ENCODE measurements at regions not wholly inside any gene's neighbourhood (a gene's known extent, or its start where the extent isn't known, plus 50 kb on each side); places are given as distances from the start of the nearest gene placed in this dataset.
"Not testable (repeated sequence)": the region's sequence is repeated elsewhere in the genome, so short reads cannot be mapped to it uniquely, and the experiment has no call there.

DNA sequence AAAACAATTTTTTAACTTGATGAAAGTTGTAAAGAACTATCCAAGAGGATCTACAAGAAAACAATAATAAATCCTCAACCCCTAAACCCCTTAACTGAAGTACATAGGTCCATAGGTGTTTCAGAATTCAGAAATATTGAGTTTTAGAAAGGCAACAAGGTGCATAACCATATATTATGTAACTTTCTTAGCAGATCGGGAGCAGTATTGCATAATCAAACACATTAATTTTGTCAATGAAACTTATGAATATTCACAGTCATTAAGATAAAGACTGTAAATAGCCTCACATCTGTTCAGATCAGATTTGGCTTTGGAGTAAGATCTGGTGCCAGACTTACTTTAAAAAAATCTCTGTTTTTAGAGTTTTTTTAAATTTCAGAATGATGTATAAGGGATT is 647.1 kb upstream of the FLRT2 start:
- FAIRE-seq: no peak

DNA sequence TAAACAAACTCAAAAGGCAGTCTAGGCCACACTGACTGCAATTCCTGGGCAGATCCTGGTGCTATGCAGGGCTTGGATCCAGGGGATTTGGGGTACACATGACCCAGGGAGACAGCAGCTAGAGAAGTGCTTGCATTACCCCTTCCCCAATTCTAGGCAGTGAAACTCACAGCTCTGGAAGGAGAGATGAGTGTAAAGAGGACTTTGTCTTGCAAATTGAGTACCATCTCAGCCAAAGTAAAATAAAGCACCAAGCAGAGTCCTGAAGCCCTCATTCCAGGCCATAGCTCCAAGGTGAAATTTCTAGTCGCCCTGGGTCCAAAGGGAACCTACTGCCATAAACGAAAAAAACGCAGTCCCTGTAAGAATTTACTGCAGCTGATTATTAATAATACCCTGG is 644.9 kb upstream of the FLRT2 start:
- FAIRE-seq: no peak

DNA sequence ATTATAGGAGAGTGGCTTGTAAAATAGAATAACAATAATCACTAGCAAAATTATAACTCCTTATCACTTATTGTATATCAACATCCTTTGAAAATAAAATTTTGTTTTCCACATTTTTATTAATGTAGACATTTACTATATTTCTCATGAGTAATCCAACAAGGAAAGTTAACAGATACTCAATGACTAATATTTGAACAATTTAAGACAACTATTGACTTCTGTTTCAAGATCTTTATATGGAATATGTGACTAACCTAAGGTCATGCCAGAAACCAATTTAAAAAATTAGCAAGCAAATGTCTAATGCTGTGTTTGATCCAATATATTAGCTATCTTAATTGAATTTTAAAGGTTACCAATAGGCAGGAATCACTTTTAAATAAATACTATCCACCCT is 638.5 kb upstream of the FLRT2 start:
- no peak for FAIRE-seq

DNA sequence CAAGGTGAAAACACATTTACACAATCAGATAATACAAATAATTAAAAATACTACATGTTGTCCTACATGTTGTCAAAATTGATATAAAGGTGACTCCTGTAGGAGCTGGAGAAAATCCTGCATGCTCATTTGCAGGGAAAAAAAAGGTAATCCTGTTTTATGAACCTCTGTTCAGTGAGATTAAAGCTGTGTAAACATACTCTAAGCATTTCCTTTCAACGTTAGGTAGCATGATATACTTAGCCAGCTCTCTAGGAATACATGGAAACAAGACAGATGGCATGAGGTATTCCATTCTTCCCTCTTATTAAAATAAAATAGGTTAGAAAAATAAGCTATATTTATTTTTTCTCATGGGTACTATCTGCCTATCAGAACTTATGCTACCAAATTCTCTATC is 635.7 kb upstream of the FLRT2 start:
- no peak for FAIRE-seq

DNA sequence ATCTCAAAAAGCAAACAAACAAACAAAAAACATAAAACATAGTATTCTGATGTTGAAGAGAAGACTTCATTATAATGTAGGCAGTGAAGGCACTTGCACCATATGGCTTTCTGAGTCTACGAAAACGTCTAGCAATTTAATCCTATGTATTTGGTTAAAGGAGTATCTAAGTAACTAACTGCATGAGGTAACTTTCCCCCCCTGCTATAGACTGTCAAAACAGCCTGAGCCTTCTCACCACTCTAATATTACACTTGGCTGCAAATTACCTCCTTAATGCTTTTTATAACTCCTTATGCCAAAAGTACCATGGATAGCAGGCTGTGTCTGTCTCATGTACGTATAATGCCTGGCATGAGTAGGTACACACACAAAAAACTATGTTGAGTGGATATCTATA is 607.6 kb upstream of the FLRT2 start:
- no peak for FAIRE-seq

DNA sequence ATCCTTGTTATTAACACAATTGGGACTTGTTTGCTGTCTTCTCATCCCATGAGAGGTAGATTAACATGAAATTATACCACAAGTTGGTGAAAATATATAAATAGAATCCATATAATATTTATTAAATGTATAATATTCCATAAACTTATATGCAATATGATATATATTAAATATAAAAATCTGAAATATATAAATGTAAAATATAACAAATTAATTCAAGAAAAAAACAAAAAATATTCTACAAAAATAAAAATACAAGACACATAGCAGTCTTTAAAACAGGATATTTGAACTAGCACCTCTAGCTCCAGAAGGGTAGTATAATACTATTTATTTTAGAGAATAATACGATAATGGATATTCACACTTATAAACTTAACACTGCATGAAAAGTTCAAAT is 603.3 kb upstream of the FLRT2 start:
- peak; percentile 74 for FAIRE-seq

DNA sequence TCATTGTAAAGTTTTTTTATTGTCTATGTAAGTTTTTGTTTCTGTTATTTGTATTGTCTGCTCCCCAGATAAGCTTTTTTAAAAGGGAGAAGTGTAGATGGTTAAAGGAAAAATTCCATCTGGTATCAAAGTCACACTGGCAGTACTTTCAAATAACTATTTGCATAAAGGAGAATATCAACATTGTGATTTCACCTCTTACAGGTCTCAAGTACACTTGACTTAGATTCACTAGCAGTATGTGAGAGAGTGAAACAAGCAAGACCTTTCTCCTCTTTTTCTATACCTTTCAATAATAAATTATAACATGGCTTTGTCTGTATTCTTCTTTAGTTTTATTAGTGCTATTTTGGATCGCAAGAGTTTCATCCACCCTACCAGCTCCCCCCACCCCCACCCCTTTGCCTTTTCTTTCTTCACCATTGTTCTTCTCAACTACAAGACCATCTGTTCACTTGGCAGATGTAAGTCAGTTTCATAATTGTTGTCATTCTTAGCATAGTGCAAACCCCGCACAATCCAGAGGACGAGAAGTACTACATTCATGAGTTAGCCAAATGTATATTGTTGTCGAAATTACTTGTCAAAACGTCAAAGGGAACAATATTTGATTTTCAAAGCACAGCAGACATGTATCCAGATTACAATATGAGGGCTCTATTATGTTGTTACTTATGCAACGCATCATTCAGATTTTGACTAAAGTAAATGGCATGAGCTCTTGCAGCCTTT is 602.7 kb upstream of the FLRT2 start:
- no peak for FAIRE-seq

DNA sequence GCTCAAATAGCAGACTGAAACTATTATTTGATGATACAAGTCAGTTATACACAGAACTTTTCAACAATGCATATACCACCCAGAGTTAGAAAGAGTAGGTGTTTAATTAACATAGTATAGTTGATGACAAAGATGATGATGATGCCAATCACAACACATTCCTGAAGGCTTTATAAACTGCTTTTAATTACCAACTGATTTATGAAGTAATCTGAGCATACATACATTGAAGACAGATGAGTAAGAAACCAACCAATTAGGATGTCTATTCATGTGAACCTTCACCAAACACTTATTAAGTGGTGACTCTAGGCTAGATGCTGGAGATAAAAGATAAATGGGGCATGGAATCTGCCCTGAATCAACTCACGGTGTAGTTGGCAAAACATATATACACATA is 600.9 kb upstream of the FLRT2 start:
- FAIRE-seq: no peak

DNA sequence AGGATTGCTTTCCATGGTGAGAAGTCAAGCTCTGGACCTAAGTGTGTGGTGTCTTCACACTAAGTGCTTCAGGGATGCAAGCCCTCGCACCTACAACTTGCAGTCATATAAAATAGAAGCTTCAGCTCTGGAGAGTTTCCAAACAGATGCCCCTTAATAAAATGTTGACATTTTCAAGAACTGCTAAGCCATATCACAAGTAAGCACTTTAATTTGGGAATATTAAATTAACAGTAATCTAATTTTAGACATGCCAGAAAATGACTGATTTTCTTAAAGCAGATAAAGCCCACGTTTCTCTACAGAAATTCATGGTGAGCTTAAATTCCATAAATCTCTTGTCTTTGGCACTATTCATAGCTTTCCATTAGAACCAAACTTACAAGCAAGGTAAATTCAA is 600.1 kb upstream of the FLRT2 start:
- no peak for FAIRE-seq

DNA sequence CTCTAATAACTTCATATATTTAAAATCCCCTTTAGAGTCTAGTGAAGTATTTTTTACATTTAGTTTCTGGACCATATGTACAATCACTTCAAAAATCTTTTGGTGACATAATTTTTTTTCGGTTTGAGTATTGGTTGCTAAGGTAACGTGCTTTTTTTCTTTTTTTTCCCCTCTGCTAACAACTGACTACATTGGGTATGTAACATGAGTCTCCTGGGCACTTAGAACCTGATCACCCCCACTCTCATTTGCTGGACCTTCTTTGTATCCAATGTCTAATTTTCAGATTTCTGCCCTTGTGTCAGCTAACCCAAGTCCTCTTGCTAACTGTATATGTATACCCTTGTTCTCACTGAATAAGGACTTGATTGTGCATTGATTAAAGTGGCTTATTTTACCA is 592.9 kb upstream of the FLRT2 start:
- no peak for FAIRE-seq

DNA sequence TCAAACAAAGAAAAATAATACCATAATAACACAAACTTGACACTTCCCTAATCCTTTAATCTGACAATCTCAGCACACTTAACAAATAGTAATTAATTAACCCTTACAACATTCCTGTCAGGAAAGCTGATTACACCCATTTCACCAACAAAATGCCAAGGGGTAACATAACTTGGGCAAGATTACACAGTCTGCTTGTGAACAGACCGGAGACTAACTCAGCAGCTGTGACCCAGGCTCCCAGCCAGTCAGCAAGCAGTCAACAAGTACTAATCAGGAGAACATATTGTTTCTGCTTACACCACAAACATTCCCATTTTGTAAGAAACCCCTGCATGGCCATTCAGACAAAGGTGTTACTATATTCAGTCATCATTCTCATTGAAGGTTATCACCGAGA is 592.5 kb upstream of the FLRT2 start:
- FAIRE-seq: no peak

DNA sequence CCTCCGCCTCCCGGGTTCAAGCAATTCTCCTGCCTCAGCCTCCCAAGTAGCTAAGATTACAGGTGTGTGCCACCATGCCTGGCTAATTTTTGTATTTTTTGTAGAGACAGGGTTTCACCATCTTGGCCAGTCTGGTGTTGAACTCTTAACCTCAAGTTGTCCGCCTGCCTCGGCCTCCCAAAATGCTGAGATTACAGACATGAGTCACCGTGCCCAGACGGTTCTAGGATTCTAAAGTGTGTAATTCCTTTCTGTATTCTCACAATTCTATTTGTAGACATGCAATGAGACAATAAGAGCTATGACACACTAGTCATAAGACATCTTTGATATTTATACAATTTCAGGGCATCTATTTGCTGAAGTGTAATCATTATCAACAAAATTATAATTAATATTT is 585.0 kb upstream of the FLRT2 start:
- FAIRE-seq: not testable (repeated sequence)

DNA sequence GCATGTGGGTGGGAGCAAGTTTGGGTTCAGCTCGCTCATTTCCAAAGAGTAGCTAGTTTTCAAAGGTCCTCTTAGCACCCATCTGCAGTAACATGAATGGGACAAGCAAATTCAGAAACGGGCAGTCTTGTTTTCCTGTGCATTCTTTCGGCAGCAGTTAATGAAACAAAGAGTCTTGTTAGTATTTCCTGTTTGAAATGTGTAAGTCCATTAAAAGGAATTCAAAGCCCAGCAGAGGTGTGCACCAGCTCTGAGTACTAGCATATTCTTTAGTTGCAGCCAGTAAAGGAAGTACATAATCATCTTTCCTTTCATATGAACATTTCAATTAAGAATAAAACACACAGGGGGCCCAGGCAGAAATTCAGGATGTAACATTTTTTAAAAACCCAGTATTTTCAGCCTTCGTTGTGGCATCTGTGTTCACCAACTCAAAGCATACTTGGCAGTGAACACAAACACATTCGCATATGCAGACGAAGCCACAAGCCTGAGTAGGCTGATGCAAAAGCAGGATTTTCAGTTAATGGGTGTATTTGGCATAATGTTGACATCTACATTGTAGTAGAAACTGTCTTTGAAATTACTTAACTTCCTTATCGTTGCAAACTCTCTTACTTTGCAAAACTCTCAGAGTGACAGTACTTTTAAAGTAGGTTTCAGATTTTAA is 570.0 kb upstream of the FLRT2 start:
- no peak for FAIRE-seq

DNA sequence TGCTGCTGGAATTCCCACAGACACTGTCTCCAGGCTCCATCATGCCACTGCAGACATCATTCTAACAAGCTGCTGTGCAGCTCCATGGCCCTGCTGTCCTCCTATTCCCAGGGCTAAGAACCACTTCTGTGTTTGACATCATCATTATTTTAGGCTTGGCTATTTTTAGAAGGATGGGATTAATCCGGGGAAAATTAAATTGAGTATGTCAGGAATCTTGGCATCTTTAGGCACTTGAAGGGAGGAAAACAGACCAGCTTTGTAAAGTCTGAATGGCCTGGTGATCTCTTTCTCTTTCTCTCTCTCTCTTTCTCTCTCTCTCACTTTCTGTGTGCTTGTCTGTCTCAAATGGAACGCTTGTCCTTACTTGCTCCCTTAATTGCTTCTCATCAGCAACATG is 568.3 kb upstream of the FLRT2 start:
- no peak for FAIRE-seq

DNA sequence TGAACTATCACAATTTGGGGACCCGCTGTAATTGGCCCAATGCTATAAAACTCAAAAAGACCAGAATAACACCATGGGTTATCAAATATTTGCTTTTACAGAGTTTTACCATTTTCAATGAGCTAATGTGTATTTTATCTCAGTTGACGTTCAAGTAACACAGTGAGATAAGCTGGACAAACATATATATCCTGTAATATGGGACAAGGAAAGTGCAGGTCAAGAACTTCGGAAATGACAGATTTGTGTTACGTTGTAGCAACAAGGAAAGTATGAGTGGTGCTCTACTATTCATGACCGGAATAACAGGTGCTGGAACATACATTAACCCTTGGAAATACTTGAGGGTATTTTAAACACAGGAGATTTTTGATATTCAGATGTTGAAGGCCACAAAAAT is 566.4 kb upstream of the FLRT2 start:
- FAIRE-seq: no peak

DNA sequence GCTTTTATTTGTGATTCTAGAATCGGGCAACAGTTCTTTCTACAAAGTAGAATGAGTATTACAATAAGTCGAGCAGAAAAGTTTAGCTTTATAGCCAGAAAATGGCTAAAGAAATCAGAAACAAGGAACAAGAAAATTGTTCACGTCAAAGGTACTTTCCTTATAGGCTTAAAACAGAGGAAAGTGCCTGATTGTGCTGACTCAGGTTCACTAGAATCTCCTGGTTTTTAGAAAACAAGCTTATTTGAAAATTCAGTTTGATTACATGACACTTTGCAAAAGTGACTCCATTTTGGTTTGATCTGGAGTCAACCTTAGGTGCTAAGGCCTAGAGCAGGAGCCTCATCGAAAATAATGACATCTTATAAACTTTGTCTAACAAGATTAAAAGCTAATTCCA is 564.7 kb upstream of the FLRT2 start:
- FAIRE-seq: no peak

DNA sequence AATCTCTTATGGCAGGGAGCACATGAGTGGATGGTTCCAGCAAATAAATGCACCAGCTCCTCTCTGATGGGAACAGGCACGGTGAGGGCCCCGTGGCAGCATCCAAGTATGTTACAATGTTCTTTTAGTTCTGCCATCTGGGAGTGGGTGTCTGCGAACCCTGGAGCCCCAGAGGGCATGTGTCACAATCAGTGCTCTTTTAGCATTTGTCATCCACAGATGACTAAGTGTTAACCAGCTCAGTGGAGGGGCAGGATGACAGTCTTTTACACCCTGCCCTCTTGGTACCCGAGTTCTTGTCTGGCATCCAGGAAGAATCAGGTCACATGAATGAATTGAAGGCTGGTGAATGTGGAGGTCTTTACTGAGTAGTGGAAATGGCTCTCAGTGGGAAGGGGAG is 560.4 kb upstream of the FLRT2 start:
- no peak for FAIRE-seq

DNA sequence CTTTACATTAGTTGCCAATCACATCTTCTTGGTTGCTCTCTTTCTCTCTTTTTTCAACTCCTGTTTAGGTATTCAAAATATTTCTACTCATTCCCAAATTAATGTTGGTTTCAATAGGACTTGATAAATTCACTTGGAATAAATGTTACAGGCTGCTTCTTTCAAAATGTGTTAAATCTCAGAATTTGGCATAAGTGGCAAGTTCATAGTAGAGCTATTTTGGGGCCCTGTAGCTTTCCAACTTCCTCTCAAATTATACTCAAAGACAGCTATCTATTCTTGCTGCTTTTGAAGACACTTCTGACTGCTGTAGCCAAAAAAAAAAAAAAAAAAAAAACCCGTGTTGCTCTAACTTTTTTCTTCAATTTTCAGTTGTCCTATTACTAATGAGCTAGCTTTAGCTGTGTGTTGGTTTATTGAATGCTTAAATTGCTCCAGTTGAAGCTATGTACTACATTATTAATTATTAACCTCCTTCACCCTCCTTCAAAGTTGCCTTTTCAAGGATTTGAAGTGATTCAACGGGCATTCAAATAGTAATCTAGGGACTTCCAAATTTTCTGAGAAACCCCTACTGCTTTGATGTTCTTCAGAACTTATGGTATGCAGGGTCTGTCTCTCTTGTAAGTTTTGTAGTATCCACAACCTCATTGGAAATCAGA is 554.6 kb upstream of the FLRT2 start:
- no peak for FAIRE-seq

DNA sequence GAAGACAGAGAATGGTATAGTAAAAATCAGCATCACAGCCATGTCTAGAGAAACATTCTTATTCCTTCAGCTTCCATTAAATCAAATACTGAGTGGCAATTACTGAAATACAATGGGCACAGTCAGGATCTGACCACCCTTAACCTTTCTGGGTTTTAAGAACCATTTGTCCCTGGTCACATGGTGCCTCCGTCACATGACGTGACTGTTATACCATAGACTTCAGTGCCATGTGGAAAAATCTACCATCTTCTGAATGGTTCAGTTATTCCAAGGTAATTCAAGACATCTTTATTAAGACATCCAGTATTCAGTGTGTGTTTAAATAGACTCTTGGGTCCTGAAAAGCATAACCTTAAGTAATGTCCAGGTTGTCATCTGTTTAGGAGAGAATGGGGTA is 553.1 kb upstream of the FLRT2 start:
- no peak for FAIRE-seq

DNA sequence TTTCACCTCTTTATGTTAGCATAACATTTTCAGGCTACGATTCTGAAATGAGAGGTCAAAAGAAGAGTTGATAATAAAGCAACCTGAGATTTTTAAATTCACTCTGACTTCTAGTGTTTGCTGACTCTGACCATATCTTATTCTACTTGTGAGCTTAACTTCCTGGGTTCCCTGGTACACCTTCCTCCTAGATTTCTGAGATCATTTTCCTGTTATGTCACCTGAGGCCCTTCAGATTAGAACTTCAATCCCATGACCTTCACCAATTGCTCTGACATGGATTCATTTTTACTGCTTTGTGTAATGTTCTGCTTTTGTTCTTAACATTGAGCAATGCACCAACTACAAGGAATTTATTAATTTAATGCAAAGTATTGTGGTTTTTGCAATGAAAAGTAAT is 542.9 kb upstream of the FLRT2 start:
- FAIRE-seq: no peak

DNA sequence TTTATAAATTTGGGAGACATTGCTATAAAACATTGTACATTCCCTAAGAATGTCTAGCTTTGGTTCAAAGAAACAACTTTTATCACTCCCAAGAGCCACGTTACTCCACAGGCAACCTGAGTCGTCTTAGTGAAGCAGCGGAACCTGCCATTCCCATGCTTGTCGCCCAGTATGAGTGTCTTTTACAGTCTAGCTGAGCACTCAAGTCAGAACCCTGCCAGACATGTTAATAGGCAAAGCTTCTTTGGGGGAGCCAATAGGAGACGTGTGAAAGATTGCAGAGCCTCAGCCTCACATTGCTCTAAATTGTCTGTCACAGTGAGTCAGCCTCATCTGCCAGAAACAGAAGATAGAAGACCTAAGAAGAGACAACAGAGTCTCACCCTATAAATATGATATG is 541.6 kb upstream of the FLRT2 start:
- no peak for FAIRE-seq

DNA sequence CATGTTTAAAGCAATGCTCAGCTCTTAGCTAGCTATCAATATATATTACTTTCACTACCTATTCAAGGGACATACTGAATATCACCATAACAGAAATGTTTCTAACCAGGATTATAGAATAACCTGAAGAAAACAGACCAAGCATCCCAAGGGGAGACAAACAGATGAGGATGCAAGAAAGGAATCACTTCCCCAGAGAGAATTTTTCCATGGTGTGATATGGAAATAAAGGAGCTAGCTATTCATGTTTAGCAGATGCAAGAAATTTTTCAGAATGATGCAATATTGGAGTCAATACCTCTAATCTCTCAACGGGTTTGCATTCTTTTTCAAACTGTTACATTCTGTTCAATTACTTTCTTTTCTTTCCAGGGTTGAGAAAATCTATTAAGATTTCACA is 538.9 kb upstream of the FLRT2 start:
- no peak for FAIRE-seq

DNA sequence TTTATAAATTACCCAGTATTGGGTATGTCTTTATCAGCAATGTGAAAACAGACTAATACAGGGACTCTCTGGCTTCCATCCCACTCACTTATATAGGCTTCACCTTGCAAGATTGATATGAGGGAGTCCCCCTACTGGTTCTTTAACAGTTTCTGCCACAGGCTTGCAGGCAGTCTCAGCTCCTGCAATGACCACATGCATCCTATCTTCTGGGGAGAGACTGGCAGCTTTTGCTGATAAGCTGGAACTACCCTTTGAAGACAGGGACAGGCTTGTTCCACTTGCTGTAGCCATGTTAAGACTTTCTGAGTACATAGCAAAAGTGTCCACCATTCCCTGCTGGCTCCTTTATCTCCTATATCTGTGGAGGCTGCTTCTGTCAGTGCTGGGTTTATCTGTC is 531.7 kb upstream of the FLRT2 start:
- FAIRE-seq: no peak

DNA sequence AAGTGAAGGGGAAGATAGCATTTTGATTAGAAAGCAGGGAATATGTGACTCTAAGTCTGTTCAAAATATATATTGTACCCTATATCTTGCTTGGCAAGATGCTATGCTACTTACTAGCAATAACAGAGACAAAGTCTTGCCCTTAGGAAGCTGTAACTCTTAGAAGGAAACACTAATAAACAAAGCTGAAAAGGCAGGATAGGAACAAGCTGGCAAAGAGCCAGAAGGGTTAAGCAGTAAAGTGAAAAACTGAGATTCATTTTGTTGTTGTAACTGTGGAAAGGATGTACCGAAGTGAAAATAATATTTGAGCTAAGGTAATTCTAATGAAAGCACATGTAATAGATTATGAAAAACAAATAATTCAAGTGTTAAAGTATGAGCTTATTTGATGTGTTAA is 527.1 kb upstream of the FLRT2 start:
- FAIRE-seq: no peak
